ENCODE measurements at regions not wholly inside any gene's neighbourhood (a gene's known extent, or its start where the extent isn't known, plus 50 kb on each side); places are given as distances from the start of the nearest gene placed in this dataset.
"Not testable (repeated sequence)": the region's sequence is repeated elsewhere in the genome, so short reads cannot be mapped to it uniquely, and the experiment has no call there.

GRCh38 chr1:206256935-206257334 is 53.6 kb downstream of the SRGAP2 start:
- not testable (repeated sequence) for DNase-seq

GRCh38 chr1:206261473-206261872 is 58.1 kb downstream of the SRGAP2 start:
- not testable (repeated sequence) for DNase-seq

- DNase-seq = not testable (repeated sequence)
Measured at GRCh38 chr1:206262424-206262823, 59.1 kb downstream of the SRGAP2 start.

GRCh38 chr1:206264916-206265315 is 61.6 kb downstream of the SRGAP2 start:
- not testable (repeated sequence) for DNase-seq

GRCh38 chr1:206271153-206271552 is 67.8 kb downstream of the SRGAP2 start:
- DNase-seq = not testable (repeated sequence)

GRCh38 chr1:206273104-206273503 is 69.8 kb downstream of the SRGAP2 start:
- DNase-seq = not testable (repeated sequence)

- not testable (repeated sequence) for DNase-seq
Measured at GRCh38 chr1:206276143-206276542, 72.8 kb downstream of the SRGAP2 start.

- DNase-seq = not testable (repeated sequence)
Measured at GRCh38 chr1:206278683-206279082, 75.3 kb downstream of the SRGAP2 start.

- not testable (repeated sequence) for DNase-seq
Measured at GRCh38 chr1:206280683-206281082, 77.3 kb downstream of the SRGAP2 start.

GRCh38 chr1:206281912-206282654 is 78.7 kb downstream of the SRGAP2 start:
- DNase-seq = not testable (repeated sequence)

- not testable (repeated sequence) for DNase-seq
Measured at GRCh38 chr1:206285024-206285960, 82.0 kb downstream of the SRGAP2 start.

- DNase-seq = not testable (repeated sequence)
Measured at GRCh38 chr1:206287759-206288158, 84.4 kb downstream of the SRGAP2 start.

- not testable (repeated sequence) for DNase-seq
Measured at GRCh38 chr1:206288453-206288852, 85.1 kb downstream of the SRGAP2 start.

GRCh38 chr1:206297145-206298031 is 94.0 kb downstream of the SRGAP2 start:
- not testable (repeated sequence) for DNase-seq

- not testable (repeated sequence) for DNase-seq
Measured at GRCh38 chr1:206298032-206298392, 94.7 kb downstream of the SRGAP2 start.

GRCh38 chr1:206299181-206299791 is 95.9 kb downstream of the SRGAP2 start:
- not testable (repeated sequence) for DNase-seq

GRCh38 chr1:206299942-206300341 is 96.6 kb downstream of the SRGAP2 start:
- not testable (repeated sequence) for DNase-seq

- not testable (repeated sequence) for DNase-seq
Measured at GRCh38 chr1:206302056-206302455, 98.7 kb downstream of the SRGAP2 start.

- not testable (repeated sequence) for DNase-seq
Measured at GRCh38 chr1:206307442-206307841, 104.1 kb downstream of the SRGAP2 start.

- DNase-seq = not testable (repeated sequence)
Measured at GRCh38 chr1:206310948-206311347, 107.6 kb downstream of the SRGAP2 start.

- not testable (repeated sequence) for DNase-seq
Measured at GRCh38 chr1:206311611-206312273, 108.4 kb downstream of the SRGAP2 start.
